LNCAP (cell line): ENCODE measurements at regions not wholly inside any gene's neighbourhood (a gene's known extent, or its start where the extent isn't known, plus 50 kb on each side); places are given as distances from the start of the nearest gene placed in this dataset.

Experiments used
- CTCF ChIP-seq: fragments of 450-650 bp; IDR thresholded peaks from 2 replicates; pipeline ENCODE4 v1.5.1; 2017; ENCODE audit warnings: mild to moderate bottlenecking

DNA sequence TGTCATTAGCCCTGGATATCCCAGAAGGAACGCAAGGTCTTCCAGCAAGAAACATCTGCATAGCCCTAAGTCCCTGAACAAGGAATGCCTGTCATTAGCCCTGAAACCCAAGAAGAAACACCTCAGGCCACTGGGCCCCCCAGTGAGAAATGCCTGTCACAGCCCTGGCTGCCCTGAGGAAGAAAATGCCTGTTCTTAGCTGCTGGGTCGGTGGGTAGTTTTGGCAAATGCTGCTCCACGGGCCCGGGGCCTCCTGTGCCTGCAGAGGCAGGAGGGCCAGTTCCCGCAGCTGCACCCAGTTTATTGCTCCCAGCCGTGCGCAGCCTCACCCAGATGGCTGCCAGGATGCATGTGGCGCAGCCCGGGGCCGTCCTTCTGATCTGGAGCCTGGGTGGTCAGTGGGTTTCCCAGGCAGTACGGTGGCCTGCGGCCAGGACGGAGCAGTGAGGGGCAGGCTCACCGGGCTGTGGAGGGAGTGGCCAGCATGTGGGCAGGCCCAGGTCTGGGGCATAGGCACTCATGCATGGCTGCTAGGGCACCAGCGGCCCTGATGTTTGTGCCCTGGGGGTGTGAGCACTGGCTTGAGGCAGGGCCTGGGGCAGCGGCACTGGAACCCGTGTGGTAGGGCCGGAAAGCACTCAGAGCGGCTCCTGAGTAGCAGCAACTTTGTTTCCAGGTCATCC lies 219.0 kb downstream of the ERMARD start:
- TF ChIP-seq CTCF = no peak

DNA sequence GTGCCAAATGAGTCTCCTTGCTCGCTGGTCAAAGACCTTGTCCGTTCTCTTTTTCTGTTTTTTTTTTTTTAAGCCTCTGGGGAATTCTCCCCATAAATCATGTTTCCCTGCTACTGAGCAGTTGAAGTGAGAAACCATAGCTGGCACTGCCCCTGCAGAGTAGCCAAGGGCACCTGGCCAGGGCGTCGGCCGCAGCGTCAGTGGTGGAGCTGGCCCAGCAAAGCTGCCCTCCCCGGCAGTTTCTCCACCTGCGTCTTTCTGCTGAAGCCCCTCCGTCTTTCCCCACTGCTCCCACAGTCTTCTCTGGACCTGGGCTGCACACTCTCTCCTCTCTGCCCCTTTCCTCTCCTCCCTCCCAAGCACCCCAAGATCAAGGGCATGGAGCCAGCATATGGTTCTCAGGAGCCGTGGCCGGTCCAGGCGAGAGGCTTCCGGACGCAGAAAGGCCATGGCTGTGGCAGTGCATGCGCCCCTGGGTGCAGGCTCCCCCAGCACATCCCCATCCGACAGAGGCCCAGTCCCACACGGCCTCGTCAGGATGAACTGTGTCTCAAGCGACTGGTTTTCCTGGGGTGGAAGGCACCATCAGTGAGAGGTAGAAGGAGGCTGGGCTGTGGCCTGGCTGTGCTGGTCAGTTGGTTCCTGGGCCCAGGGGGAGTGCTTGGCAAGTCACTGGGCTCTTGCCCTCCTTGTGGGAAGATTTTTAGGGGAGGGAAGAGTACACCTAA lies 218.1 kb downstream of the ERMARD start:
- TF ChIP-seq CTCF = no peak

GRCh38 chr6:169968541-169969270 lies 217.3 kb downstream of the ERMARD start:
- TF ChIP-seq CTCF = 0 out of 2 replicates have a peak, but pooled peaks have one; percentile 21

DNA sequence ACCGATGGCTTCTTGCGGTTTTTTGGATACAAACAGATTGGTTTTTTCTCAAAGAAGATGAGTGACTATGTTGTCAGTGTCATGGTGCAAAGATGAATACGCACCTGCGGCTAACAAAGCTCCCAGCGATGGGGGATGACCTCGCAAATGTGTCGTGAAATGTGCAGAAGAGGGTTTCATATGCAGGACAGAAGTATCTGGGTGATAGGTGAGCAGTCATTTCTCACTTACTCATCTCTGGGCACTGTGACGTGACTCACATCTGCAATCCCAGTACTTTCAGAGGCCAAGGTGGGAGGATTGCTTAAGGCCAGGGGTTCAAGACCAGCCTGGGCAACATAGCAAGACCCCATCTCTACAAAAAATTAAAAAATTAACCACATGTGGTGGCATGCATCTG lies 216.3 kb downstream of the ERMARD start:
- no peak for TF ChIP-seq CTCF

DNA sequence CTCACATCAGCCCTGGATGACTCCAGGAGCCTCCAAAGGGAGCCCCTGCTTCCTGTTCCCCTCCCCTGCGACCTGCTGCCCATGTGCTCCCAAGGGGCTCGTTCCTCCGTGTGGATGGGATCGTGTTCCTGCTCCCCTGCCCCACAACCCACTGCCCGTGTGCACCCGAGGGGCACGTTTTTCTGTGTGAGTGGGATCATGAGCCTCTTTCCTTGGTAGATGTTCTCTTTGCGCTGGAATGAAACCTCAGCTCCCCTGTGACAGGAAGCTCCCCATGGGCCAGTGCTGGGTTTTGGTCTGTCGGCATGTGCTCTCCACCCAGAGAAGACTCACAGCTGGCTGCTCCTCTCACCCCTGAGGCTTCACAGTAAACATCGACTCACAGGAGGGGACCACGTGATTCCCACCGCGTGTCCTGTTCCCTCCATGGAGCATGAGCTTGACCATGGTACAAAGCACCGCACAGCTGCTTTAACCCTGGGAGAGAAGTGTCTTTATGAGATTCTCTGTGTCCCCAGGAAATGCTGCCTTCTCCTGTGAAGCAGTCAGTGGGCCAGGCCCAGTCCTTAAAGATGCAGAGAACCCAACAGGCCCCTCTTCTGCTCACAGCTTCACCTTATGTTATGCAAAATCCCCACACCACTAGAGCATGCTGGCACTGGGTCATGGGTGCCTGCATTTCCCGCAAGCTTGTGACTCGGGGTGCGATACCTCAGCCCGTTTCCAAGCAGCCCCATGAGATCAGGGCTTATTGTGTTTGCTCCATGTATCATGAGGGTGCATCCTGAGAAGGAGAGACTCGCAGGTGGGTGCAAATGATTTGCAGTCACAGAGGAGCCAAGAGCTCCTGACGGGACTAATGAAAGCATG lies 215.1 kb downstream of the ERMARD start:
- no peak for TF ChIP-seq CTCF

GRCh38 chr6:169965657-169966311 lies 214.4 kb downstream of the ERMARD start:
- TF ChIP-seq CTCF = no peak
